ENCODE measurements at regions not wholly inside any gene's neighbourhood (a gene's known extent, or its start where the extent isn't known, plus 50 kb on each side); places are given as distances from the start of the nearest gene placed in this dataset.

- TF ChIP-seq EZH2 (optimal IDR thresholded peaks at IDR 0.05; ENCODE audit: low read depth, low read length): no peak
- TF ChIP-seq CTCF (IDR thresholded peaks at IDR 0.05; ENCODE audit: low read length): no peak
- TF ChIP-seq EZH2phosphoT487 (IDR thresholded peaks at IDR 0.05; ENCODE audit: low read length): no peak
Observed at GRCh38 chr7:70972693-70973092, 159.3 kb upstream of the GALNT17 start.

Measured in MM.1S (cell line).